GM23338 (cell line): ENCODE measurements at regions not wholly inside any gene's neighbourhood (a gene's known extent, or its start where the extent isn't known, plus 50 kb on each side); places are given as distances from the start of the nearest gene placed in this dataset.
"Not testable (repeated sequence)": the region's sequence is repeated elsewhere in the genome, so short reads cannot be mapped to it uniquely, and the experiment has no call there.

ENCODE experiments used
- ATAC-seq: fragments of 200-7000 bp; cut with Tn5 transposase; 3 replicates; pipeline ENCODE4 v1.9.1; 2020
- DNase-seq: peaks from one replicate; pipeline ENCODE4 v3.0.0-alpha.2; 2015; ENCODE audit warnings: low spot score
- H2AFZ ChIP-seq: fragments of 200-600 bp; sonication (generic); 2 replicates; pipeline ENCODE4 v1.8.0; 2016; ENCODE audit warnings: antibody characterized with exemption, mild to moderate bottlenecking, moderate library complexity
- H3F3A ChIP-seq: fragments of 200-600 bp; sonication (generic); replicated peaks from 2 replicates; pipeline ENCODE4 v1.8.0; 2017; ENCODE audit warnings: antibody characterized with exemption, mixed run types, low read depth
- H3K27ac ChIP-seq: fragments of 200-600 bp; sonication (generic); 2 replicates; pipeline ENCODE4 v1.6.1; 2016; ENCODE audit warnings: low read depth
- H3K27me3 ChIP-seq: fragments of 200-600 bp; sonication (generic); 2 replicates; pipeline ENCODE4 v1.8.0; 2016; ENCODE audit warnings: mild to moderate bottlenecking, mixed run types, moderate library complexity; ENCODE audit not compliant: insufficient read depth
- H3K36me3 ChIP-seq: fragments of 200-600 bp; sonication (generic); 2 replicates; pipeline ENCODE4 v1.8.0; 2016; ENCODE audit warnings: mild to moderate bottlenecking; ENCODE audit not compliant: insufficient read depth
- H3K4me1 ChIP-seq: fragments of 200-600 bp; sonication (generic); 2 replicates; pipeline ENCODE4 v1.8.0; 2016; ENCODE audit warnings: mild to moderate bottlenecking, moderate library complexity; ENCODE audit not compliant: insufficient read depth
- H3K4me2 ChIP-seq: fragments of 200-600 bp; sonication (generic); 2 replicates; pipeline ENCODE4 v1.7.1; 2017; ENCODE audit warnings: mixed run types
- H3K4me3 ChIP-seq: fragments of 200-600 bp; sonication (generic); 2 replicates; pipeline ENCODE4 v1.6.1; 2016; ENCODE audit warnings: mixed run types
- H3K79me2 ChIP-seq: fragments of 200-600 bp; sonication (generic); replicated peaks from 2 replicates; pipeline ENCODE4 v1.8.0; 2017; ENCODE audit warnings: mild to moderate bottlenecking; ENCODE audit not compliant: insufficient read depth
- H3K9me2 ChIP-seq: fragments of 200-600 bp; sonication (generic); 2 replicates; pipeline ENCODE4 v1.8.0; 2017; ENCODE audit not compliant: insufficient read depth
- H4K20me1 ChIP-seq: fragments of 200-600 bp; sonication (generic); replicated peaks from 2 replicates; pipeline ENCODE4 v1.8.0; 2017; ENCODE audit warnings: mild to moderate bottlenecking; ENCODE audit not compliant: insufficient read depth
- H3K27ac Mint-ChIP-seq: 2 replicates; pipeline ENCODE4 v1.8.0; 2020; ENCODE audit warnings: inconsistent platforms, mild to moderate bottlenecking, moderate library complexity, mixed read lengths
- H3K27me3 Mint-ChIP-seq: 3 replicates; pipeline ENCODE4 v1.8.0; 2022; ENCODE audit warnings: low read depth, mild to moderate bottlenecking, moderate library complexity, mixed read lengths, inconsistent platforms; ENCODE audit not compliant: insufficient read depth, poor library complexity
- H3K36me3 Mint-ChIP-seq: 3 replicates; pipeline ENCODE4 v1.8.0; 2021; ENCODE audit warnings: low read depth, mild to moderate bottlenecking, inconsistent platforms, moderate library complexity, mixed read lengths
- H3K4me1 Mint-ChIP-seq: 3 replicates; pipeline ENCODE4 v1.8.0; 2020; ENCODE audit warnings: mild to moderate bottlenecking, inconsistent platforms, mixed read lengths
- H3K4me3 Mint-ChIP-seq: 3 replicates; pipeline ENCODE4 v1.8.0; 2021; ENCODE audit warnings: moderate library complexity, mild to moderate bottlenecking, inconsistent platforms, mixed read lengths
- H3K9me3 Mint-ChIP-seq: 3 replicates; pipeline ENCODE4 v1.8.0; 2020; ENCODE audit warnings: moderate library complexity, mild to moderate bottlenecking, inconsistent platforms, mixed read lengths
- ETS1 ChIP-seq: IDR thresholded peaks from 2 replicates; pipeline ENCODE4 v1.6.1; 2016; ENCODE audit warnings: antibody characterized with exemption
- EZH2phosphoT487 ChIP-seq: fragments of 200-600 bp; sonication (generic); IDR thresholded peaks from one replicate; pipeline ENCODE4 v1.8.1; 2018; ENCODE audit warnings: antibody characterized with exemption; ENCODE audit not compliant: unreplicated experiment
- POLR2AphosphoS5 ChIP-seq: IDR thresholded peaks from 2 replicates; pipeline ENCODE4 v1.6.1; 2016; ENCODE audit warnings: antibody characterized with exemption, low read depth
- REST ChIP-seq: IDR thresholded peaks from one replicate; pipeline ENCODE4 v1.6.1; 2018; ENCODE audit warnings: antibody characterized with exemption; ENCODE audit not compliant: unreplicated experiment
- ZNF114 ChIP-seq: fragments of 250-450 bp; sonication (Bioruptor Pico); IDR thresholded peaks from 2 replicates; pipeline ENCODE4 v1.5.0; 2020; ENCODE audit warnings: mild to moderate bottlenecking, moderate library complexity
- TF ChIP-seq, protein P1 (sequence below), 2 experiments: fragments of 200-600 bp in 1 of 2; sonication (generic) in 1 of 2; conservative IDR thresholded peaks; 2 replicates each; pipeline versions ENCODE4 v1.5.1 to v1.6.1; 2016 to 2017; ENCODE audit warnings: antibody characterized with exemption in 2 of 2, low read depth in 2 of 2, mild to moderate bottlenecking in 2 of 2, moderate library complexity in 1 of 2

DNA sequence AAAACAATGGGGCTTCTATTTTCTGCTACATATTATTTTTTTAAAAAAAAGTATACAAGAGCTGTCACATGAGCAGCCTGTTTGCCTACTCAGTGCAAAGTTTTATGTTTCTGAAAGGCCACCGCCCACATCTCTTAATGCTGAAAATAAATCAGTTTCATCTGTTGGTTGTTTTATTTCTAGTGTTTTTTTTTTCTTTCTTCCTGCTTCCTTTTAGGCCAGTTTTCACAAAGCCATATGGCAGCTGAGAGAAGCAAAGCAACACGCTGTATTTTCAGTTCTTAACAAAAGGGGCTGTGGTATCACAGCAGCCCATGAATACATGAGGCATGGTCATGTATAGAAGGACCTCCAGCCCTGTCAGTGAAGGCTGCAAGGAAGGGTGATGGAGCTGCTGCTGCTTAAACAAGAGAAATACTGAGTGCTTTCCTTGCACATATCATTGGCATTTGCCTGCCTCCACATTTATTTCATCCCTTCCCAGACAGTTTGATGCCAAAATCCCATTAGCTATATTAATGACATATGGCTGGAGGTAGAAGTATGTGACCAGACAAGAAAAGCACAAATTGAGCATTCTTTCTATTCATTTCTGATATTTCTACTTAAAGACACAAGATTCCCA lies 172.5 kb downstream of the PCDH18 start:
- peaks cover 3% of the 10 kb centered on the region; the same call in 2 of the 3 replicates for H3K9me3 Mint-ChIP-seq
- H3K36me3 Mint-ChIP-seq: no peaks in the 10 kb centered on the region; the same call in 2 of the 3 replicates
- Histone ChIP-seq H3K4me1 (peaks cover 3% of the 10 kb centered on the region; the same call in 1 of the 2 replicates), H2AFZ (no peak overlapping the region), H3F3A (no peaks in the 10 kb centered on the region), H3K4me3 (no peak overlapping the region), H3K36me3 (no peaks in the 10 kb centered on the region), H3K4me2 (no peak overlapping the region), H4K20me1 (no peaks in the 10 kb centered on the region), H3K27me3 (no peaks in the 10 kb centered on the region), H3K9me2 (no peaks in the 10 kb centered on the region), H3K79me2 (no peaks in the 10 kb centered on the region), H3K27ac (no peak overlapping the region)
- no peak overlapping the region for H3K4me3 Mint-ChIP-seq
- ATAC-seq: no peak
- no peak for DNase-seq
- TF ChIP-seq ETS1 (no peak), POLR2AphosphoS5 (no peak), ZNF114 (CRISPR knock-in tag) (no peak), EZH2phosphoT487 (no peak), REST (no peak)
- TF ChIP-seq, protein P1, sequence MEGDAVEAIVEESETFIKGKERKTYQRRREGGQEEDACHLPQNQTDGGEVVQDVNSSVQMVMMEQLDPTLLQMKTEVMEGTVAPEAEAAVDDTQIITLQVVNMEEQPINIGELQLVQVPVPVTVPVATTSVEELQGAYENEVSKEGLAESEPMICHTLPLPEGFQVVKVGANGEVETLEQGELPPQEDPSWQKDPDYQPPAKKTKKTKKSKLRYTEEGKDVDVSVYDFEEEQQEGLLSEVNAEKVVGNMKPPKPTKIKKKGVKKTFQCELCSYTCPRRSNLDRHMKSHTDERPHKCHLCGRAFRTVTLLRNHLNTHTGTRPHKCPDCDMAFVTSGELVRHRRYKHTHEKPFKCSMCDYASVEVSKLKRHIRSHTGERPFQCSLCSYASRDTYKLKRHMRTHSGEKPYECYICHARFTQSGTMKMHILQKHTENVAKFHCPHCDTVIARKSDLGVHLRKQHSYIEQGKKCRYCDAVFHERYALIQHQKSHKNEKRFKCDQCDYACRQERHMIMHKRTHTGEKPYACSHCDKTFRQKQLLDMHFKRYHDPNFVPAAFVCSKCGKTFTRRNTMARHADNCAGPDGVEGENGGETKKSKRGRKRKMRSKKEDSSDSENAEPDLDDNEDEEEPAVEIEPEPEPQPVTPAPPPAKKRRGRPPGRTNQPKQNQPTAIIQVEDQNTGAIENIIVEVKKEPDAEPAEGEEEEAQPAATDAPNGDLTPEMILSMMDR (conservative IDR thresholded peaks at IDR 0.05; ENCODE audit: low read depth in 2 of 2): no peak
- H3K27ac Mint-ChIP-seq: no peak overlapping the region
- no peaks in the 10 kb centered on the region for H3K27me3 Mint-ChIP-seq
- no peaks in the 10 kb centered on the region for H3K4me1 Mint-ChIP-seq

DNA sequence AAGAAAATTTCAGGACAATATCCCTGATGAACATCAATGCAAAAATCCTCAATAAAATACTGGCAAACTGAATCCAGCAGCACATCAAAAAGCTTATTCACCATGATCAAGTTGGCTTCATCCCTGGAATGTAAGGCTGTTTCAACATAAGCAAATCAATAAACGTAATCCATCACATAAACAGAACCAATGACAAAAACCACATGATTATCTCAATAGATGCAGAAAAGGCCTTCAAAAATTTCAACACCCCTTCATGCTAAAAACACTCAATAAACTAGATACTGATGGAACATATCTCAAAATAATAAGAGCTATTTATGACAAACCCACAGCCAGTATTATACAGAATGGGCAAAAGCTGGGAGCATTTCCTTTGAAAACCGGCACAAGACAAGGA lies 177.7 kb downstream of the PCDH18 start:
- H4K20me1 ChIP-seq, H3K27ac ChIP-seq, ATAC-seq, H3K27ac Mint-ChIP-seq, H3K36me3 ChIP-seq, H3K4me3 Mint-ChIP-seq, H3K4me2 ChIP-seq, H3K27me3 Mint-ChIP-seq, H3K36me3 Mint-ChIP-seq, H2AFZ ChIP-seq, H3F3A ChIP-seq, DNase-seq, H3K4me1 Mint-ChIP-seq, H3K4me1 ChIP-seq, H3K4me3 ChIP-seq, H3K79me2 ChIP-seq, H3K27me3 ChIP-seq, H3K9me2 ChIP-seq: not testable (repeated sequence)
- H3K9me3 Mint-ChIP-seq: peaks cover 15% of the 10 kb centered on the region
